HG03432 (cell line): ENCODE measurements at regions not wholly inside any gene's neighbourhood (a gene's known extent, or its start where the extent isn't known, plus 50 kb on each side); places are given as distances from the start of the nearest gene placed in this dataset.
"Not testable (repeated sequence)": the region's sequence is repeated elsewhere in the genome, so short reads cannot be mapped to it uniquely, and the experiment has no call there.

Source experiments
- ATAC-seq: cut with Tn5 transposase; IDR thresholded peaks from one replicate; pipeline ENCODE4 v1.9.1; 2021; ENCODE audit warnings: mild to moderate bottlenecking, moderate library complexity; ENCODE audit not compliant: unreplicated experiment

GRCh38 chr12:84502907-84503787, 409.5 kb downstream of the SLC6A15 start:
- ATAC-seq: peak; percentile 87

DNA sequence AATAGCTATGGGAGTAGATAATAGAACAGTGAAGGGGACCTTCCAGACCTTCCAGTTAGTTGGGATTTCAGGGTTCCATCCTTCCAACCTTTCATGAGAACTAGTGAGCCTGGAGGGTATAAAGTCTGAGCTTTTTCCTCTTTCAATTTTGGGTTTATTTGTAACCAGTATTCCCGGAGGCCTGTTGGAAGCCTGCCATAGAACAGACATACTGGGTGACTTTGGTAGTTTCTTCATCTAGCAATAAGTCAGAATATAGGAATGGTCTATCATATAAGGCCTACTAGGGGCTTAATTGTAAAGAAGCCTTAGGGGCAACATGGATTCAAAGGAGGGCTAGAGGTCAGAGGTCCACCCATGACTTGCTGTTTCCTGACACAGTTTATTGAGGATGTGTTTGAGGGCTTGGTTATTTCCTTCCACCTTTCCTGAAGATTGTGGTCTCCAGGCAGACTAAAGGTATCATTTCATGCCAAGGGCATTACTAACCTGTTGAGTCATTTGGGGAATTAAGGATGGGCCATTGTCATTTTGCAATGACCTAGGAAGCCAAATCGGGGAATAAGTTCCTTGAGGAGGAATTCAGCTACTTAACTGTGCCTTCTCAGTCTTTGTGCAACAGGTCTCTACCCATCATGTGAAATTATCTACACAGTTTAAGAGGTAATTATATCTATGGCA, 410.3 kb downstream of the SLC6A15 start:
- ATAC-seq: no peak

DNA sequence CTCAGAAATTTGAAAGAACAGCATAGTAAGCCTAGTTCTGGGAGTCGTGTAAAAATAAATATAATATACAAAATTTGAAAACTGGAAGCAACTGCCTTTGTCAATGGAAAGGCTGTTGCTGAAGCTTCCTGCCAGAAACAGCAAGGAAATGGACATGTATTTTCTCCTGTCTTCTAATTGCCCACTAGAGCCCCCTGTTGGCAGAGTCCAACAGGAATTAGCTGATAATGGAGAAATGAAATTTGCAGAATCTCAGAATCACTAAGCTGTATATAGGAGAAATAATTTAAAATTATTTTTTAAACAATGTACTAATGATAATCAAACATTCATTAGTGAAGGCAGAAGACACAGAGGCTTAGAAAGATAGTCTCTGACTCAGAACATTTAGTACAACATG, 414.8 kb downstream of the SLC6A15 start:
- no peak for ATAC-seq

DNA sequence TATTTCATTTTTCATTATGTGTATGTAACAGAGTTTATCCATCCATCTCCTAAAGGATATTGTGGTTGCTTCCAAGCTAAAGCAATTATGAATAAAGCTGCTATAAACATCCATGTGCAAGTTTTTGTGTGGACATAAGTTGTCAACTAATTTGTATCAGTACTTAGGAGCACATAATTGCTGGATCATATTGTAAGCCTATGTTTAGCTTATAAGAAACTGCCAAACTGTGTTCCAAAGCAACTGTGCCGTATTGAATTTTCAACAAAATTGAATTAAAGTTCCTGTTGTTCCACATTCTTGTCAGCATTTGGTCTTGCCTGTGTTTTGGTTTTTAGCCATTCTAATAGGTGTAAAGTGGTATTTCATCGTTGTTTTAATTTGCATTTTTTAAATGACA, 416.9 kb downstream of the SLC6A15 start:
- ATAC-seq: no peak

DNA sequence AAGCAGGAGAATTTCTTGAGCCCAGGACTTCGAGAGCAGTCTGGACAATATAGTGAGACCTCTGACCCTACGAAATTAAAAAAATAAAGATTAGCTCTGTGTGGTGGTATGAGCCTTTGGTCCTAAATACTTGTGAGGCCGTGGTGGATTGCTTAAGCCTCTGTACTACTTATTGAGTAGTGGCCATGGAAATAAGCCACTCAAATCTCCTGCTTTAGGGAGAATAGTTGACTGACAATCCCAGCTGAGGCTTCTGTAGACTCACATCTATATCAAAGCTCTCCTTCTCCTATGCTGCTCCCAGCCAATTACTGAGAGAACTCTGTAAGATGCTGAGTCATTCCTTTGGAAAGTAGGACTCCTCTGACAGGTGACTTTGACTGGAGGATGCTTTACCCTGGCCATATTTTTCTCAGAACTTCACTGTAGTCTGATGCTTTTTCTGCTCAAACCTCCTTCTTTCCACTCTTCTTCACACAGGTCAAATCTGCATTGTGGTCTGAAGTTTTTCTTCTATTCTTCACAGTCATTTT, 420.2 kb downstream of the SLC6A15 start:
- no peak for ATAC-seq

GRCh38 chr12:84484798-84485197, 427.8 kb downstream of the SLC6A15 start:
- ATAC-seq: no peak

DNA sequence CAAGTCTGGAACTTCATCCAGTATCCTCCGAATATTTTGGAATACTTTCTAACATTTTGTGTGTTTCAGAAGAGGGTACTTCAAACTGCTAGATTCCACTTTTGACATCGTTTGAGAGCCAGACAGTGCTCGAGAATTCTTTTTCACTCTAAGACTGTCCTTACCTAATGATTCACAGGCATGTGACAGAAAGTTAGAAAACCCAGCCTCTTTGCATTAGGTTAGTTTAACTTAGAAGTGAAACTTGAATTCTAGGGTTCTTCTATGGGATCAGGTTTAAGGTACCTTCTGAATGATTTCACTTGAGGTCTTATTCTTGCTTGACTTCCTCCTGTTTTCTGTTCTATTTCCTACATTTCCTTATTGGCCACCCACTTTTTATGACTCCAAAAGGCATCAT, 431.8 kb downstream of the SLC6A15 start:
- ATAC-seq: peak; percentile 40

DNA sequence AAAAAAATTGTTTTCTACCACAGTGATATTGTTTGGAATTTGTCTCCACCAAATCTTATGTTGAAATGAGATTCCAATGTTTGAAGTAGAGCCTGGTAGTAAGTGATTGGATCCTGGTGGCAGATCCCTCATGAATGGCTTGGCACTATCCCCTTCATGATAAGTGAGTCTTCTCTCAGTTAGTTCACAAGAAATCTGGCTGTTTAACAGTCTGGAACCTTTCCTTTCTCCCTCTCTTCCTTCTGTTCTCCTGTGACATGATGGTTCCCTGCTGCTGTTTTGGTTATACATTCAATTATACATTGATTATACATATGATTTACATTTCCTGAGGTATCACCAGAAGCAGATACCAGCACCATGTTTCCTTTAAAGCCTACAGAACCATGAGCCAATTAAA, 442.2 kb downstream of the SLC6A15 start:
- no peak for ATAC-seq

DNA sequence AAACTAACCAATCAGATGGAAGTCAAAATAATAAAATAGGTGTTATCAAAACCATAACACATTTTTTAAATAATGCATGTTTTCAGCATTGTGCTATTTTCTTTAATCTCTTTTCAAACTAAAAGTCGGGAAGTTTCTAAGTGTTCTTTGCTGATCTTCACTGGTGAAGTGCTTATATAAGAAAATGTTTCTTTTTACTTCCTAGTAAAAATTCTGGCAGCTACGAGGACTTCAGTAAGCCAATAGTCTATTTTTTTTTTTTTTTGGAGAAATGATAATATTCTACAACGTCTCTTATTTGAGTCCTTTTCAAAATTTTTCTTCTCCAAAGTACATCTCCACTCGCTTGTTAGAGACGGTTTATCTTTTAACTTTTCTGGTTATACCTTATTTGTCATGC, 448.0 kb downstream of the SLC6A15 start:
- no peak for ATAC-seq

DNA sequence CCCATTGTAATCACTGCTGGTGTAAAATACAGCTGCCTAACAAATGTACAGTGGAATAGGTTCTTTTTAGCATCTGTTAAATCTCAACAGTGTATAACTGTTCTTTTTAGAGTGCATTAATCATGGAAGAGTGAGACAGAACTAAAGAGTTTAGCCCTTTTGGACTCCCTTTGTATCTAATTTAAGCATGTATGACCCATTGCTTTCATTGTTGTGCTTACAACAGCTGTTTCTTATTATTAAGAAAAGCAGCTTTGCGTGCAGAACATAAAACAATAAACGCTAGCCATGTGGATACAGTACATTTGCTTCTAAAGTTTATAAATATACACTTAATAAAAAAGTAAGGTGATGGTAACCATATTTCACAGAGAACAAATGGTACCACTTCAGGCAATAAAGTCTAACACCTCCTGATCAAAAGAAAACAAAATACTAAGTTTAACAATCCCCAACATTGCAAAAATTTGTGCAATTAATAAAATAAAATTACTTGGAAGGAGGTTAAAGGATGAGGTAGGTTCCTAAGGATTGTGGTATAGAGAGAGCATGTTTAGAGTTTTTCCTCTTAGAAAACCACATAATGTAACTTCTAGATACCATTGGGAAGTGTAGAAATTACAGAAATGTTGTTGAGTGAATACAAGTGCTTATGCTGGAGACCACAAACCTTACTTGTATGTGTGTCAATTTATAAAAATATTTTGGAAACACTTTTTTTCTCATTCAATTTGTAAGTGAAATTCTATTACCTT, 448.7 kb downstream of the SLC6A15 start:
- no peak for ATAC-seq

- no peak for ATAC-seq
Measured at GRCh38 chr12:84455598-84455997, 457.0 kb downstream of the SLC6A15 start.

DNA sequence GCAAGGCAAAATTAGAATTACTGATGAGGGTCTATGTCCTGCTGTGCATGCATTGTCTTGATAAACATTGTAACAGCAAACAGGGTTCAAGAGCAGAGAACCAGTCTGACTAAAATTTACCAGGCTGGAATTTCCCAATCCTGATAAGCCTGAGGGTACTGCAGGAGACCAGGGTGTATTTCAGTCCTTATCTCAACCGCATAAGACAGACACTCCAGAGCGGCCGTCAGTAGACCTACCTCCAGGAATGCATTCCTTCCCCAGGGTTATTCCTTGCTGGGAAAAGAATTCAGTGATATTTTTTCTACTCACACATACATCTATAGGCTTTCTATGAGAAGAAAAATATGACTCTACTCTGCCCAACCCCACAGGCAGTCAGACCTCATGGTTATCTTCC, 466.1 kb downstream of the SLC6A15 start:
- ATAC-seq: not testable (repeated sequence)

DNA sequence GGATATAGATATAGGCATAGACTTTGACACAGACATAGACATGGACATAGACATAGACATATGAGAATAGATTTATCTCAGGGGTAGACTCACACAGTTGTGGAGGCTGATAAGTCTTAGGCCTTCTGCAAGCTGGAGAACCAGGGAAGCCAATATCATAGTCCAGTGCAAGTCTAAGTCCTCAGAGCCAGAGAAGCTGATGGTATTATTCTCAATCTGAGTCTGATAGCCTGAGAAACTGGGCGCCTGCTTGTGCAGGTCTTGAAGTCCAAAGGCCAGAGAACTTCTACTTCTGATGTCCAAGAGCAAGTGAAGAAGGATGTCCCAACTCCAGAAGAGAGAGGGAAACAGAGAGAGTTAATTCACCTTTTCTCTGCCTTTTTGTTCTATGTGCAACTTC, 476.5 kb downstream of the SLC6A15 start:
- ATAC-seq: no peak

DNA sequence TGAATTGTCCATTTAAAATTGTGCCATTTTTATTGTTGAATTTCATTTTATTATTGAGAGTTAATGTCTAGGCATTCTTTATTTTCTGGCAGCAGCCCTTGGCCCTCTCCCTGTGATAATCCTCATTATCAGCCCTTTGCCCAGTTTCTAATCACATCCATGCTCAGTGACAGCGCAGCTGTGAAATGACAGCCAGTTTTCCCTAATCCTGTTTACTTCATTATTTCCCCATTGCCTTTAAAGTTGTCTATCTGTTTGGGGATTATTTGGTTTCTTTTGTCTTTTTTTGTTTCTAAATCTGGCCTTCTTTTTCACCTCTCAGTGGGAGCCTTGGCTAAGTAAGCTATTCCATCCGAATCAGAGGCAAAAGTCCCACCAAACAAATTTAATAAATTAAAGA, 476.9 kb downstream of the SLC6A15 start:
- no peak for ATAC-seq

- no peak for ATAC-seq
Measured at GRCh38 chr12:84422340-84422739, 490.3 kb downstream of the SLC6A15 start.

DNA sequence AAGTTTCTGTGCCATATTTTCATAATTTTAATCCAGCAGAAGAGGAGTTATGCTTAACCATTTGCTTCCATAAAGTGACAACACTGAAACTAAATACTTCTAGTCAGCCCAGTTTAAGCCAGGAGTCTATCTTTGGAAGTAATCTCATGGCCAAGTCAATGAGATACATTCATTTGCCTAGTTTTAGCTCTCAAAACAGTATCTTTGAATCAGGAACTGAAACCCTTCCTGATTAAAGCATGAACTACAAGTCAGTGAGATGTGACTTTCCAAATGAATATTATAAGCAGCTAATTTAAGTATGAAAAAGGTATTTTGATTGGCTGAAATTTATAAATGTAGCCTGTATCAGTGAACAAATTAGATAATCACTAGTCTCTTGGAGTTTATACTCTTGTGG, 491.5 kb downstream of the SLC6A15 start:
- ATAC-seq: peak; percentile 90

DNA sequence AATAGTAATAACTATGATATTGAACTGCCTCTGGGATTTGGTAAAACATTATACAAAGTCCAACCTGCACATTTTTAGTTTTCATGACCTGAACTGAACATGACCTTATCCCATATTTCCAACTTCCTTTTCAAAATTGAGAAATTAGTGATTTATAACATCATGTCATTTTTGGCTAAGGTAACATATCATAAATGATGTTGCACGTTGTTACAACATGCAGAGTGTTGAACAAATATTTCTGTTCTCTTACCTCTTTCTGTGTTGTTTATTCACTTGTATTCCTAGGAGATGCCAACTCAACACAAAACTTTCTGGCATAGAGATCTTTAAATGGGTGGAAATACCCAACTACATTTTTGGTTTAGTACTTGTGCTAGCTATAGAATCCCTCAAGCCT, 496.0 kb downstream of the SLC6A15 start:
- no peak for ATAC-seq

- ATAC-seq: no peak
Measured at GRCh38 chr12:84415946-84416345, 496.7 kb downstream of the SLC6A15 start.

DNA sequence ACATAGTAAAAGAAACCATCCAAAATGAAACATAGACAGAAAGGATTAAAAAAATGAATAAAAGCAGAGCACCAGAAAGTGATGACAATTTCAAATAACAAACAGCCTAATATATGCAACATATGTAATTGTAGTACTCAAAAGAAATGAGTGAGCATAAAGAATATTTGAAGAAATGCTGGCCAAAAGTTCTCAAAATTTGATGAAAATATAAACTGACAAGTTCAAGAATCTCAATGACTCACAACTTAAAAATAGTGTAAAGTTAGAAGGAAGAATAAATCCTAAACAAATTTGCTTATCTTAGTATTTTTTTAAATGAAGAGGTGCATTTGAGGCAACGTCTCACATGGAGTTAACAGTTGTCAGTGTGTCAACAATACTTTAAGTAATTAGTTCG, 498.9 kb downstream of the SLC6A15 start:
- ATAC-seq: no peak

GRCh38 chr12:84412226-84412625, 500.4 kb downstream of the SLC6A15 start:
- no peak for ATAC-seq

DNA sequence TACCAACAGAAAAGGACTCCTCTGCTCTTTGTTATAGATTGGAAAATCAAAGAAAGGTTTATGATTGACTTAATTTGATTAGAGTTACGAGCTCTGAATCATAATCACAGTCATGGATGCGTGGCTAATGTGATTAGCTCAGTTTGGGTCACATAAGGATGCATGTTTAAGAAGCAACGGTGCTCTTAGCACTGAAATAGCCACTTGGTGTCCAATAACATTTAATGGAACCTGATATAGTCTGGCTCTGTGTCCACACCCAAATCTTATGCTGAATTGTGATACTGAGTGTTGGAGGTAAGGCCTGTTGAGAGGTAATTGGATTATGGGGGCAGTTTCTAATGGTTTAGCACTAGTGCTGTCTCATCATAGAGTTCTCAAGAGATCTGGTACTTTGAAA, 501.6 kb downstream of the SLC6A15 start:
- no peak for ATAC-seq
